GM13976 (cell line): ENCODE measurements at regions not wholly inside any gene's neighbourhood (a gene's known extent, or its start where the extent isn't known, plus 50 kb on each side); places are given as distances from the start of the nearest gene placed in this dataset.

ENCODE experiments used
- DNase-seq: peaks from one replicate; pipeline ENCODE4 v3.0.0; 2012; ENCODE audit warnings: low spot score
- in situ Hi-C: fragments of 300-500 bp; cut with MboI; formaldehyde crosslinking; loops from one replicate; pipeline ENCODE4 v1.12.0; 2022; ENCODE audit warnings: low sequenced_read_pairs, mixed read lengths, inconsistent platforms; ENCODE audit not compliant: unreplicated experiment
- TF ChIP-seq, protein P1 (sequence below): IDR thresholded peaks from 2 replicates; pipeline ENCODE4 v1.5.1; 2012; ENCODE audit warnings: borderline replicate concordance, mild to moderate bottlenecking; ENCODE audit not compliant: insufficient read depth; ENCODE audit errors: extremely low read depth, missing control alignments, control extremely low read depth

GRCh38 chr2:8312221-8312620 lies 369.6 kb upstream of the ID2 start:
- in situ Hi-C loops = no loop called here
- TF ChIP-seq, protein P1, sequence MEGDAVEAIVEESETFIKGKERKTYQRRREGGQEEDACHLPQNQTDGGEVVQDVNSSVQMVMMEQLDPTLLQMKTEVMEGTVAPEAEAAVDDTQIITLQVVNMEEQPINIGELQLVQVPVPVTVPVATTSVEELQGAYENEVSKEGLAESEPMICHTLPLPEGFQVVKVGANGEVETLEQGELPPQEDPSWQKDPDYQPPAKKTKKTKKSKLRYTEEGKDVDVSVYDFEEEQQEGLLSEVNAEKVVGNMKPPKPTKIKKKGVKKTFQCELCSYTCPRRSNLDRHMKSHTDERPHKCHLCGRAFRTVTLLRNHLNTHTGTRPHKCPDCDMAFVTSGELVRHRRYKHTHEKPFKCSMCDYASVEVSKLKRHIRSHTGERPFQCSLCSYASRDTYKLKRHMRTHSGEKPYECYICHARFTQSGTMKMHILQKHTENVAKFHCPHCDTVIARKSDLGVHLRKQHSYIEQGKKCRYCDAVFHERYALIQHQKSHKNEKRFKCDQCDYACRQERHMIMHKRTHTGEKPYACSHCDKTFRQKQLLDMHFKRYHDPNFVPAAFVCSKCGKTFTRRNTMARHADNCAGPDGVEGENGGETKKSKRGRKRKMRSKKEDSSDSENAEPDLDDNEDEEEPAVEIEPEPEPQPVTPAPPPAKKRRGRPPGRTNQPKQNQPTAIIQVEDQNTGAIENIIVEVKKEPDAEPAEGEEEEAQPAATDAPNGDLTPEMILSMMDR = no peak
- DNase-seq = no peak

DNA sequence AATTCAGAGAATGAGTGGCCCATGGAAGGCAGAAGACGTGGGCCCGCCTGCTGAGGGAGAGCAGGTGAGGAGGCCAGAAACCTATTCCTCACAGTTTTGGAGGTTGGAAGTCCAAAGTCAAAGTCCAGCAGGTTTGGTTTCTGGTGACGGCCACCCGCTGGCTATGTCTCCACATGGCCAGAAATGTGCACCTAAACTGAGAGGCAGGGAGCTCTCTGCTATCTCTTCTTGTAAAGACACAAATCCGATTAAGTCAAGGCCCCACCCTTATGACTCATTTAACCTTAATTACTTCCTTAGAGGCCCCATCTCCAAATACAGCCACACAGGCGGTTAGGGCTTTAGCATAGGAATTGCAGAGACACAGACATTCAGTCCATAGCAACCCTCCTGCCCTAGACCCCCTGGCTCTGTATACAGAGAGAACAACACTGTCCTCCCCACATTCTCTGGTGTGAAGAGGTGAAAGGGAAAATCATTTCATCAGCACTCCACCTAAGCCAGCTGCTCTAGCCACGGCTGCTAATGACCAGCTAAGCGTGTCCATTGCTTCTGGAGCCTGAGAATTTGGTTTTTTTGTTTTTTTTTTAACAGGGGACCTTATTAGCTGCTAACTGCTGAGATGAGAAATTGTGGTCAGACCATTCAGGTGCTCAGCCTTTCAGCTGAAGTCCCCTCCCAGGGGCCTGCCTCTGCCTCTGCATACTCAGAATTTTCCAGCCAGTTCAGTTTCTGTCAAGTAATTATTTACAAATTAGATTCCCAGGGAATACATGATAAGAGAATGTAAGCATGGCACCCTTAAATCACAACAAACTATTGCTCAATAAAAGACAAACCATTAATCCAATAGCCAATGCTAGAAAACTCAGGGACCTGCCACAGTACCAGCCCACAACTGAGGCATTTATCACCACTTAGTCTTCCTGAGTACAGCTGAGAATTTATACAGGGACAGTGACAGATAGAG lies 368.7 kb upstream of the ID2 start:
- TF ChIP-seq, protein P1 = no peak
- DNase-seq = peak; percentile 76
- in situ Hi-C loops = no loop called here

DNA sequence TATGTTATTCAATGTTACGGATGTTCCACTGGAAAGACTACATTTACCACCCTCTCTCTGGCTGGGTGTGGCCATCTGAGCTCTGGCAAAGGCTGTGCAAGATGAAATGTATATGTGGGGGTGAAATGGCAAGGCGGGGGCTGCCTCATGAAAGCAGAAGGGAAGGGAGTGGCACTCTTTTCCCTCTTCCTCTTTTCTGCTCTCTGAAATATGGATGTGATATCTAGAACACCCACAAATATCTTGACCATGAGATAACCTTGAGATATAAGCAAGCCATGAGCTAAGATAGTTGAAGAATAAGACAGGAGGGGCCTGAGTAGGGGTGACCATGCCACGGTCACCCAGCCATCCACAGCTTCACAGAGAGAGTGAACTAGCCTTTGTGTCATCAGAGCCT lies 367.8 kb upstream of the ID2 start:
- DNase-seq = no peak
- in situ Hi-C loops = no loop called here
- TF ChIP-seq, protein P1 = no peak

DNA sequence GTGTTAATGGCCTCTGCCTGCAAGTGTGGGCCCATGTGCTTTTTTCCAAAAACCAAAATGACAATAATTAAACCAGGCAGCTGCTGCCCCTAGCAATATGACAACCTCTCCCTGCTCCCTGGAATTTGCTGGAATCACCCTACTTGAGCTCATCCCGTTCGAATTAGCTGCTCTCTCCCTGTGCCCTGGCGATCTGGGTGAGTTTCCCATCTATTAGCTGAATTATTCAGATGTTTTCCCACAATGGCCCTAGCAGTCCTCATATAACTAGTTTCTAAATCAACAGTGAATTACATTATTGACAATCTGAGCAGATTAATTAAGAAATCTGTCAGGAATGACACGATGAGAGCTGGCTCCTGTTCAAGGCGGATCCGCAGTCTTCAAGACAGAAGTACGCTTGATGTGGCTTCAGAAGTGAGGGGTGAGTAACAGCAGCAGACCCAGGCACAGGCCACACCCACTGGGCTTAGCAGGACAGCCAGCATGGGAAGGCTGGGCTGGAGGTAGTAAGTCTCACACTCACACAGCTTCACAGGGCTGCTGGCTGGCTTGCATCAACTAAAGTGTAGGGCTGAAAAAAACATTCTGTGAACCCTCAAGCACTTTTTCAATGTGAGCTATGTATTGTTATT lies 366.2 kb upstream of the ID2 start:
- TF ChIP-seq, protein P1 = no peak
- no peak for DNase-seq
- in situ Hi-C loops = no loop called here

DNA sequence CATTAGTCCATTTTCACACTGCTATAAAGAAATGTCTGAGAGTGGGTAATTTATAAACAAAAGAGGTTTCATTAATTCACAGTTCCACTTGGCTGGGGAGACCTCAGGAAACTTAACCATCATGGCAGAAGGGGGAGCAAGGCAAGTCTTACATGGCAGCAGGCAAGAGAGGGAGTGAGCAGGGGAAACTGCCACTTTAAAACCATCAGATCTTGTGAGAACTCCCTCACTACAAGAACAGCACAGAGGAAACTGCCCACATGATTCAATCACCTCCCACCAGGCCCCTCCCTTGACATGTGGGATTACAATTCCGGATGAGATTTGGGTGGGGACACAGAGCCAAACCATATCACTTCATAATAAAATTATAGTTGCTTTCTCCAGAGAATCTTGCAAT lies 365.5 kb upstream of the ID2 start:
- in situ Hi-C loops = no loop called here
- DNase-seq = no peak
- TF ChIP-seq, protein P1 = no peak

- TF ChIP-seq, protein P1 = no peak
- in situ Hi-C loops = no loop called here
- no peak for DNase-seq
Measured at GRCh38 chr2:8317418-8317817, 364.4 kb upstream of the ID2 start.
